Endothelial cell of umbilical vein (primary cell): ENCODE measurements at regions not wholly inside any gene's neighbourhood (a gene's known extent, or its start where the extent isn't known, plus 50 kb on each side); places are given as distances from the start of the nearest gene placed in this dataset.

Experiments used
- BruUV-seq: library from RNA; stranded (reverse); fragments of 400-500 nt; replicated peaks from 2 replicates; lab custom pipeline; 2021; lab: Mats Ljungman, UMichigan
- CTCF ChIA-PET: fragments of 300-600, 350-600 bp; sonication (Branson Sonifier 250); formaldehyde crosslinking; loops from one replicate; lab custom pipeline; 2021; ENCODE audit warnings: antibody characterized with exemption, inconsistent platforms; lab: Charles Lee
- POLR2A ChIA-PET: fragments of 300-600, 350-600 bp; sonication (Branson Sonifier 250); formaldehyde crosslinking; loops from one replicate; lab custom pipeline; 2021; ENCODE audit warnings: antibody characterized with exemption, inconsistent platforms; lab: Charles Lee
- DNase-seq: peaks from one replicate; pipeline ENCODE4 v3.0.0-alpha.2; 2011; ENCODE audit warnings: low read depth, low spot score
- FAIRE-seq: peaks from 2 replicates; lab custom pipeline; 2011; peaks lifted over from hg19 to GRCh38; lab: Jason Lieb, UNC
- H2AFZ ChIP-seq: 2 replicates; pipeline ENCODE4 v1.6.0; 2012; ENCODE audit warnings: low read depth, low read length, control low read depth, inconsistent platforms
- H3K27ac ChIP-seq: 2 replicates; pipeline ENCODE4 v1.5.1; 2011; ENCODE audit warnings: low read depth, mild to moderate bottlenecking, control low read depth, low read length, moderate library complexity; ENCODE audit not compliant: insufficient read depth
- H3K27me3 ChIP-seq, 2 experiments: 2 replicates each; pipeline versions ENCODE4 v1.6.0 to v1.6.1; 2011; ENCODE audit warnings: low read length in 2 of 2, mixed read lengths in 1 of 2; ENCODE audit not compliant: control insufficient read depth in 2 of 2, insufficient read depth in 2 of 2
- H3K36me3 ChIP-seq, 2 experiments: 2 replicates in 1 of 2; 3 replicates in 1 of 2; pipeline ENCODE4 v1.5.1; 2011; ENCODE audit warnings: low read length in 2 of 2, mild to moderate bottlenecking in 1 of 2, moderate library complexity in 1 of 2; ENCODE audit not compliant: control insufficient read depth in 2 of 2, insufficient read depth in 2 of 2; ENCODE audit errors: extremely low read depth in 1 of 2
- H3K4me1 ChIP-seq: 3 replicates; pipeline ENCODE4 v1.5.1; 2011; ENCODE audit warnings: mild to moderate bottlenecking, low read length; ENCODE audit not compliant: control insufficient read depth, insufficient read depth; ENCODE audit errors: extremely low read depth
- H3K4me2 ChIP-seq: 2 replicates; pipeline ENCODE4 v1.6.1; 2011; ENCODE audit warnings: low read length, control low read depth, mixed read lengths; ENCODE audit not compliant: insufficient read depth
- H3K4me3 ChIP-seq, 3 experiments: fragments of 200-600 bp in 1 of 3; sonication (generic), shearing (Covaris generic) in 1 of 3; replicated peaks in 1 of 3; 2 replicates each; pipeline ENCODE4 v1.5.1; 2011 to 2016; ENCODE audit warnings: control low read depth in 3 of 3, low read length in 3 of 3, mild to moderate bottlenecking in 2 of 3, inconsistent platforms in 1 of 3, low read depth in 1 of 3, moderate library complexity in 1 of 3; ENCODE audit not compliant: insufficient read depth in 1 of 3
- H3K79me2 ChIP-seq: 2 replicates; pipeline ENCODE4 v1.6.0; 2012; ENCODE audit warnings: low read length, inconsistent platforms; ENCODE audit not compliant: control insufficient read depth, insufficient read depth
- H3K9ac ChIP-seq: replicated peaks from 2 replicates; pipeline ENCODE3; 2011; ENCODE audit warnings: low read length, control low read depth; ENCODE audit not compliant: insufficient read depth; ENCODE audit errors: extremely low read depth
- H3K9me1 ChIP-seq: replicated peaks from 3 replicates; pipeline ENCODE4 v1.6.0; 2011; ENCODE audit warnings: mild to moderate bottlenecking, low read length; ENCODE audit not compliant: control insufficient read depth, insufficient read depth; ENCODE audit errors: extremely low read depth
- H3K9me3 ChIP-seq: replicated peaks from 2 replicates; pipeline ENCODE4 v1.5.1; 2012; ENCODE audit warnings: low read length, inconsistent platforms; ENCODE audit not compliant: control insufficient read depth, insufficient read depth
- H4K20me1 ChIP-seq: replicated peaks from 2 replicates; pipeline ENCODE3; 2011; ENCODE audit warnings: mild to moderate bottlenecking, low read length; ENCODE audit not compliant: control insufficient read depth, insufficient read depth; ENCODE audit errors: extremely low read depth
- EZH2 ChIP-seq: IDR thresholded peaks from 2 replicates; pipeline ENCODE4 v1.6.1; 2012; ENCODE audit warnings: borderline replicate concordance, low read depth, mild to moderate bottlenecking, moderate library complexity, low read length, inconsistent platforms; ENCODE audit not compliant: severe bottlenecking
- FOS ChIP-seq: IDR thresholded peaks from 2 replicates; pipeline ENCODE4 v1.6.1; 2011; ENCODE audit warnings: mild to moderate bottlenecking, low read length, moderate library complexity, borderline replicate concordance; ENCODE audit not compliant: insufficient read depth
- GATA2 ChIP-seq: IDR thresholded peaks from 2 replicates; pipeline ENCODE4 v1.7.0; 2011; ENCODE audit warnings: low read depth, mild to moderate bottlenecking, moderate library complexity, mixed read lengths, low read length; ENCODE audit not compliant: insufficient read length, insufficient read depth
- JUN ChIP-seq: IDR thresholded peaks from 2 replicates; pipeline ENCODE4 v1.6.1; 2011; ENCODE audit warnings: borderline replicate concordance, low read depth; ENCODE audit not compliant: insufficient read length, insufficient read depth
- MYC ChIP-seq: IDR thresholded peaks from one replicate; pipeline ENCODE4 v1.6.1; 2011; ENCODE audit warnings: mild to moderate bottlenecking, low read depth, low read length
- POLR2A ChIP-seq: IDR thresholded peaks from 2 replicates; pipeline ENCODE4 v1.6.1; 2012; ENCODE audit warnings: low read depth, mild to moderate bottlenecking, control low read depth, low read length
- POLR2AphosphoS5 ChIP-seq: IDR thresholded peaks from 2 replicates; pipeline ENCODE4 v1.6.1; 2012; ENCODE audit warnings: low read depth, mild to moderate bottlenecking, control low read depth, low read length, moderate library complexity; ENCODE audit not compliant: insufficient read depth
- dilution Hi-C: fragments of 300-500 bp; cut with MboI; formaldehyde crosslinking; loops from one replicate; pipeline ENCODE4 v1.15.0; 2019; ENCODE audit warnings: low sequenced_read_pairs; ENCODE audit not compliant: extremely low pct_ligation_motif_present
- intact Hi-C: fragments of 100-400 bp; cut with micrococcal nuclease; formaldehyde crosslinking; loops from one replicate; pipeline ENCODE4 v1.10.0; 2022
- TF ChIP-seq, protein P1 (sequence below): IDR thresholded peaks from 2 replicates; pipeline ENCODE4 v1.6.1; 2011; ENCODE audit not compliant: insufficient read depth, insufficient read length
- TF ChIP-seq, protein P2 (sequence below), 2 donors: IDR thresholded peaks; 1 replicate in 1 of 2; 2 replicates in 1 of 2; pipeline ENCODE4 v1.5.1; 2011; ENCODE audit warnings: low read length in 2 of 2, mild to moderate bottlenecking in 2 of 2, moderate library complexity in 2 of 2, control low read depth in 1 of 2, inconsistent platforms in 1 of 2, low read depth in 1 of 2; ENCODE audit not compliant: insufficient read depth in 1 of 2; ENCODE audit errors: extremely low read depth in 1 of 2

DNA sequence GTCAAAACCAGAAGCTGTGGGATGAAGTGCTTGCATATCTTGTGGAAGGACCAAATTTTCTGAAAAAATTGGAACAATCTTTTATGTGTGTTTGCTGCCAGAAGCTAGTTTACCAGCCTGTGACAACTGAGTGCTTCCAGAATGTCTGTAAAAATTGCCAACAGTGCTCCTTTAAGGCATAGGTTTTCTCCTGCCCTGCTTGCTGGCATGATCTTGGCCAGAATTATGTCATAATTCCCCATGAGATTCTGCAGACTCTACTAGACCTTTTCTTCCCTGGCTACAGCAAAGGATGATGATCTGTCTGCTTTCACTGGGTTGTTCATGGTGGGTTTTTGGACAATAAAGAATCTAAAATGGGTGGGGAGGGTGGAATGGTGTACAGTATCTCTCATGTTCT lies 196.3 kb upstream of the ZCCHC13 start:
- Histone ChIP-seq H2AFZ (no peak overlapping the region), H3K9me1 (no peaks in the 10 kb centered on the region), H3K79me2 (no peaks in the 10 kb centered on the region), H3K9me3 (no peaks in the 10 kb centered on the region), H3K27ac (no peak overlapping the region), H3K36me3 (no peaks in the 10 kb centered on the region), H3K27me3 (no peaks in the 10 kb centered on the region), H3K4me1 (no peaks in the 10 kb centered on the region), H3K4me3 (no peak overlapping the region), H3K9ac (no peak overlapping the region), H3K4me2 (no peak overlapping the region), H4K20me1 (no peaks in the 10 kb centered on the region)
- DNase-seq (no peak), FAIRE-seq (peak; percentile 55)
- ChIA-PET POLR2A (no interaction called here), CTCF (no interaction called here)
- intact Hi-C loops (no loop called here), dilution Hi-C loops (no loop called here)
- TF ChIP-seq JUN (no peak), POLR2A (no peak), FOS (no peak), EZH2 (no peak), MYC (no peak), POLR2AphosphoS5 (no peak), GATA2 (no peak)
- TF ChIP-seq, protein P1, sequence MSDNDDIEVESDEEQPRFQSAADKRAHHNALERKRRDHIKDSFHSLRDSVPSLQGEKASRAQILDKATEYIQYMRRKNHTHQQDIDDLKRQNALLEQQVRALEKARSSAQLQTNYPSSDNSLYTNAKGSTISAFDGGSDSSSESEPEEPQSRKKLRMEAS = no peak
- TF ChIP-seq, protein P2, sequence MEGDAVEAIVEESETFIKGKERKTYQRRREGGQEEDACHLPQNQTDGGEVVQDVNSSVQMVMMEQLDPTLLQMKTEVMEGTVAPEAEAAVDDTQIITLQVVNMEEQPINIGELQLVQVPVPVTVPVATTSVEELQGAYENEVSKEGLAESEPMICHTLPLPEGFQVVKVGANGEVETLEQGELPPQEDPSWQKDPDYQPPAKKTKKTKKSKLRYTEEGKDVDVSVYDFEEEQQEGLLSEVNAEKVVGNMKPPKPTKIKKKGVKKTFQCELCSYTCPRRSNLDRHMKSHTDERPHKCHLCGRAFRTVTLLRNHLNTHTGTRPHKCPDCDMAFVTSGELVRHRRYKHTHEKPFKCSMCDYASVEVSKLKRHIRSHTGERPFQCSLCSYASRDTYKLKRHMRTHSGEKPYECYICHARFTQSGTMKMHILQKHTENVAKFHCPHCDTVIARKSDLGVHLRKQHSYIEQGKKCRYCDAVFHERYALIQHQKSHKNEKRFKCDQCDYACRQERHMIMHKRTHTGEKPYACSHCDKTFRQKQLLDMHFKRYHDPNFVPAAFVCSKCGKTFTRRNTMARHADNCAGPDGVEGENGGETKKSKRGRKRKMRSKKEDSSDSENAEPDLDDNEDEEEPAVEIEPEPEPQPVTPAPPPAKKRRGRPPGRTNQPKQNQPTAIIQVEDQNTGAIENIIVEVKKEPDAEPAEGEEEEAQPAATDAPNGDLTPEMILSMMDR (IDR thresholded peaks at IDR 0.05; ENCODE audit: extremely low read depth in 1 of 2, insufficient read depth in 1 of 2, low read depth in 1 of 2, low read length in 2 of 2) = no peak
- BruUV-seq = no TSS peak
